ENCODE measurements at regions not wholly inside any gene's neighbourhood (a gene's known extent, or its start where the extent isn't known, plus 50 kb on each side); places are given as distances from the start of the nearest gene placed in this dataset.

DNA sequence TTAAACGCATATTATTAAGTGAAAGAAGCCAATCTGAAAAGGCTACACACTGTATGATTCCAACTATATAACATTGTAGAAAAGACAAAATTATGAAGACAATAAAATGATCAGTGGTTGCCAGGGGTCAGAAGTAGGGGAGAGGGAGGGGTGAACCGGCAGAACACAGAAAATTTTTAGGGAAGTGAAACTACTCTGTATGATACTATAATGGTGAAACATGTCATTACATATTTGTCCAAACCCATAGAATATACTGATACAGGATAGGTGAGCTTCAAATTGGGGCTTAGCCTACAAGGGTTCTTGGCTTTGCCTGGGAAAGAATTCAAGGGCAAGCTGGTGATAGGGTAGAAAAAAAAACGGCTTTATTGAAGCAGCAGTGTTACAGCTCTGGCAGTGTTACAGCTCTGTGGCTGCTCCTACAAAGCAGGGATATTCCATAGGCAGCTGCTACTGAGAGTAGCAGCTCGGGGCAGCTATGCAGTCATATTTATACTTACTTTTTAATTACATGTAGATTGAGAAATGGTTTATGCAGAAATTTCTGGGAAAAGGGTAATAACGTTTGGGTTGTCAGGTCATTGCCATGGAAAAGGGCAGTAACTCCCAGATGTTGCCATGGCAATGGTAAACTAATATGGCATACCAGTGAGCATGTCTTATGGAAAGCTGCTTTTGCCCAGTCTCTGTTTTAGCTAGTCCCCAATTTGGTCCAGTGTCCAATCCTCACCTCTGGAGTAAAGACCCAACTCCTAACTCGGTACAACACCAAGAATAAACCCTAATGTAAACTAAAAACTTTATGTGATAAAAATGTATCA lies 125.1 kb upstream of the SLC25A36 start:
- DNase-seq (ENCODE audit: extremely low read depth, low read depth): no peak

GRCh38 chr3:140821493-140821892 lies 120.1 kb upstream of the SLC25A36 start:
- DNase-seq (ENCODE audit: extremely low read depth, low read depth): no peak

DNA sequence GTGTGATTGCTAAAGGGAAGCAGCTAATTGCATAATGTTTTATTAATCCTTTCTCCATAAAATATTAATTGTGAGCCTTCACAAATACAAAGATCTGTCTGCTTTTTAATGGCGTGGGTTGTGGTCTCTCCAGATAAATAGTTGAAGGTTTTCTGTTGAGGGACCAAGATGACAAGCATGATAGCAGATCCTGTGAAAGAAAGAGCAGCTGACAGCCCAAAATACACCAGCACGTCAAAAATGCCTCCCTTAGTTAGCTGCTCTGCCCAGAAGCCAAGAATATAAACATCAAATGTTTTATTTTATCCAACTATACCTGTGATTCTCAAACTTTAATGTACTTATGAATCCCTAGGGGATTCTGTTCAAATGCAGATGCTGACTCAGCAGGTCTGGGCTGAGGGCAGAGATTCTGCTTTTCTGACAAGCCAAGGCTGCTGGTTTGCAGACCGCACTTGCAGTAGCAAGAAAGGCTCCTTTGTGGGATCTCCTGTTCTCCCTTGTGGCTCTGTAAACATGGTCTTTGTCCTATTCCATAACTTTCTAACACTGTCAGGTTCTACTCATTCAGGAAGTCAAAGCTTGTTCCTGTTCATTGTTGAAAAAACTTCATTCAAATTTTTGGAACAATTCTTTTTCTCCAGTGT lies 119.1 kb upstream of the SLC25A36 start:
- no peak for DNase-seq (ENCODE audit: extremely low read depth, low read depth)

DNA sequence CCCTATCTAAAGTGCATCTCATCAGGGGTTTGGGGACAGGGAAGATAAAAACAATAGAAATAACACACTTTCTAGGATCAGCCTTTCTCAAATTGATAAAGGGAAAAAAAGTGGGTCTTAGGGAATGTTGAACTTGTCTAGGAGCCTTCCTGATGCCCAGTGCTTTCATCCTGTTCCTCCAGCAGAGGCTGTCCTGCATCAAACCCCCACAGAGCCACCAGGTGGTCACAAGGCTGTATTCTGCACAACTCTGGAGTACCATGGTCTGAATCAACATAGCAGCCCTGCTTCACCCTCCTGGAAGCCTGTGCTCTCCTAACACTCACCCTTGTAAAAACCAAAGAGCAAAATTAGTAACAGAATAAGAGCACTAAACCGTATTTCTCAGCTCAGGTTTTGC lies 118.5 kb upstream of the SLC25A36 start:
- DNase-seq (ENCODE audit: extremely low read depth, low read depth): no peak

DNA sequence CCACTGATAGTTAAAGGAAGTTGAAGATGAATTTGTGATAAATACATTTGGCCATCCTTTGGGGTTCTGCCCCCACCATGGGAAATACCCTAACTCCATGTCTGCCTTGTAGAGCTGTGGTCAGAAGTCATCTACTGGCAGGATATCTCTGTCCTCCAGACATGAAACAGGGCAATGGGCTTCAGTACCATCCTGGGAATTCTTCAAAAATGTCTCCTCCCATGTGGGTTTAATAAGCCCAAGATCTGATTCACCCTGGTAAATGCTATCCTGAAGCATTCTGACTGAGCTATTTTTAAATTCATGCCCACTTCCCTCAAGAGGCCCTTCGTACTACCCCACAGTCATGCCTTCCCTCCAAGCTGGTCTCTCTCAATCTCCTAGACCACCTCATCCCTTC lies 113.7 kb upstream of the SLC25A36 start:
- no peak for DNase-seq (ENCODE audit: extremely low read depth, low read depth)

GRCh38 chr3:140828585-140828984 lies 113.1 kb upstream of the SLC25A36 start:
- no peak for DNase-seq (ENCODE audit: extremely low read depth, low read depth)

GRCh38 chr3:140829796-140830195 lies 111.8 kb upstream of the SLC25A36 start:
- DNase-seq (ENCODE audit: extremely low read depth, low read depth): no peak

- DNase-seq (ENCODE audit: extremely low read depth, low read depth): no peak
These were observed 111.2 kb upstream of the SLC25A36 start for GRCh38 chr3:140830391-140830790.

DNA sequence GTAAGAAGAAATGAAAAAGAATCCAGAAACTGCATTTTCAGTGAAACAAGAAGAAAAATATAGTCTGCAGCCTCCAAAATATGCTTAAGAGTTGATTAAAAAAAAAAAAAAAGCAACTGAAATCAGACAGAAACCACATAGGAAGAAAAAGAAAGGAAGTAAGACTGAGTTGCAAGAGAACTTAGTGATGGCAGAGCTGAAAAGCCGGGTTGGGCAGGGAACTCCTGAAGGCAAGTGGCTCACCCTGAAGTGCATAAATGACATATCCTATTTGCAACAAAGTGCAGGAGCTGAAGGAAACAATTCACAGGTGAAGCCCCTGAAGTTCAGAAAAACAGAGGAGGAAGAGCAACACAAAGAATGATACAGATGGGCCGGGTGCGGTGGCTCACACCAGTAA lies 108.8 kb upstream of the SLC25A36 start:
- no peak for DNase-seq (ENCODE audit: extremely low read depth, low read depth)

DNA sequence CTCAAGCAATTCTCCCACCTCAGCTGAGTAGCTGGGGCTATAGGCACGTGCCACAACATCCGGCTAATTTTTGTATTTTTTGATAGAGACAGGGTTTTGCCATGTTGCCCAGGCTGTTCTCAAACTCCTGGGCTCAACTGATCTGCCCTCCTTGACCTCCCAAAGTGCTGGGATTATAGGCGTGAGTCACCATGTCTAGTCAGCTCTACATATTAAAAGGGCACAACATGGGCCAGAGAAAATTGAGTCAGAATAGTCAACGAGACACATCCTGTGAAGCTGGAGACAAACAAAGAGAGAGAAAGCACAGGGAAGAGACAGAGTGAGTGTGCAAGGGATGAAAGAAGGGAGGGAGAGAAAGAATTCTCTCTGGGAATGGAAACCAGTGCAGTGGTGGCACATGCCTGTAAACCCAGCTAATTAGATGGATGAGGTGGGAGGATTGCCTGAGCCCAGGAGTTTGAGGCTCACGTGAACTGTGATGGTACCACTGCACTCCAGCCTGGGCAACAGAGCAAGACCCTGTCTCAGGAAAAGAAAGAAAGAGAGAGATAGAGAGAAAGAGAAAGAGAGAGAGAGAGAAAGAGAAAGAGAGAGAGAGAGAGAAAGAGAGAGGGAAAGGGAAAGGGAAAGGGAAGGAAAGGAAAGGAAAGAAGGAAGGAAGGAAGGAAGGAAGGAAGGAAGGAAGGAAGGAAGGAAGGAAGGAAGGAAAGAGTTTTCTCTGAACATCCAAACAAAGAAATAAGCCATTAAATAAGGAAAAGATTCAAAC lies 107.2 kb upstream of the SLC25A36 start:
- no peak for DNase-seq (ENCODE audit: extremely low read depth, low read depth)

DNA sequence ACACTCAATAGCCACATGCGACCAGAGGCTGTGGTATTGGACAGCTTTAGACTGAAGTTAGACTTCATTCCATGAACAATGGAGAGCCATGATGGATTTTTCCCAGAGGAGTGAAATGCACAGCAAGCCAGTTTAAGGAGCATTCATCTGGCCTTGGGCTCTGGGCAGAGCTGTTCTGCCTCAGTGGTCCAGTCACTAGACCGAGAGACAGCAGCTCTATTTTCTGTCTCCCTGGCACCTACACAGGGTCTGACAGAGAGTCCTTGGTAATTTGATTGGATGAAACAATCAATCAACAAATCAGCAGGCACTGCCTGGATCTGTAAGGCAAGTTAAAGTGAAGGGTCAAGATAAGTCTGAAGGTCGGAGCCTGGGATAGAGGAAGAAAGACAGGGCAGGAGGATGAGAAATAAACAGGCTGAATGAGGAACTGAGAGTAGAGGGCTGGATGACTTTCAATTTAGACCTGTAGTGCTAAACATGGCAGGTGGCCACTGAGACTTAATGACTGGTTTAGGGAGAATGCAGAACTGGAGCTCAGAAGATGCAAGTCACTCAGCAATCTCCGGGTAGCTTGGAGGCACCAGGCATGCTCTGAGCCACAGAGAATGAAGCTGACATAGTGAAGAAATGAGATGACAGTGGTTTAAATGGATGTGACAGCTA lies 98.5 kb upstream of the SLC25A36 start:
- DNase-seq (ENCODE audit: extremely low read depth, low read depth): no peak

GRCh38 chr3:140843656-140844055 lies 98.0 kb upstream of the SLC25A36 start:
- DNase-seq (ENCODE audit: extremely low read depth, low read depth): no peak

GRCh38 chr3:140844072-140844471 lies 97.6 kb upstream of the SLC25A36 start:
- DNase-seq (ENCODE audit: extremely low read depth, low read depth): no peak

DNA sequence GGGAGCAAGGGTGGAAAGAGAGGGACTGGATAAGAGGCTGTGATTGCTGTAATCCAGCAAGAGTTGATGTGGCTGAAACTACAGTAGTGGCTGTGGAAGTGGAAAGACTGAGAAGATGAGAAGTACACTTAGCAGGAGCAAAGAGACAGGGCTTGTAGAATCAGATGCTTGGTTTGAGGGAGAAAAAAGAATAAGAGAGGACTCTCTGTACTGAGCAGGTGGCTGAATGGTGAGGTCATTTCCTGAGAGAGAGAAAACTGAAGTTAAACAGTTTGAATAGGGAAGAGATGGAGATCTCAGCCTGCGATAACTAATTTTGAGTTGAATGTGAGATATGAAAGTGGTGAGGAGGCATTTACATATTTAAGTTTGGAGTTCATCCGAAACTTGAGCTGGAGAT lies 95.8 kb upstream of the SLC25A36 start:
- no peak for DNase-seq (ENCODE audit: extremely low read depth, low read depth)

DNA sequence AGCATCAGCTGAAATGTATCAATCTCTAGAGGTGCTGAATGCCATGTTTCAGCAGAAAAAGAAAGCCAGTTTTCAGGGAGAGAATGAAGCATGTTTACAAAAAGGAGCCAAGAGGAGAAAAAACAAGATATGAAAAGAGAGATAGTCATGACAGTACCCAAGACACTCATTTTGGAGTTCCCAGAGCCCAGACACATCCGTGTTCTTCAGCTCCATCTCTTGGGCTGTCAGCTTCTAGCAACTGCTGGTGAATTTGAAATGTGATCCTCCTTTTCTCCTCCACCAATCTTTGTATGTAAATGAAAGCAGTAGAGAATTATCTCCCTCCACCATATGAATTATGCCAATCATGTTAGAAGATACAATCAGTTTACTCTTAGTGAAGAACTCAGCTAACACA lies 93.0 kb upstream of the SLC25A36 start:
- DNase-seq (ENCODE audit: extremely low read depth, low read depth): no peak

GRCh38 chr3:140850210-140850955 lies 91.3 kb upstream of the SLC25A36 start:
- no peak for DNase-seq (ENCODE audit: extremely low read depth, low read depth)

GRCh38 chr3:140854961-140855360 lies 86.7 kb upstream of the SLC25A36 start:
- no peak for DNase-seq (ENCODE audit: extremely low read depth, low read depth)

DNA sequence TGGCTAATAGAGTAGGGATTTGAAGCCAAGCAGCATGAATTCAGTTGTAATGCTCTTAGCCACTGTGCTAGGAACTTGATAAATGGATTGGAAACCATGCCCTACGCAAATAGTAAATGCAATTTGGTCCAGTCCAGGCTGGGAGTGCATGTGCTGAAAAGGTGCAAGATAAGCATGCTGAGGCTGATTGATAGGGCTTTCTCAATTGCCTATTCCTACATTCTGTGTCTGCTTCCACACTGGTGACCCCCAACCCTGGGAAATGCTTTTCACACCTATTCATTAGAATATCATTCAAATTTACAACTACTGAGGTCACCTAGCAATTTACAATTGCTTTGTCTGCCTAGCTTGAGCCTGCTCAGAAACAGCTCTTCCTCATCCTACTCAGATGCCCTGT lies 84.7 kb upstream of the SLC25A36 start:
- no peak for DNase-seq (ENCODE audit: extremely low read depth, low read depth)

DNA sequence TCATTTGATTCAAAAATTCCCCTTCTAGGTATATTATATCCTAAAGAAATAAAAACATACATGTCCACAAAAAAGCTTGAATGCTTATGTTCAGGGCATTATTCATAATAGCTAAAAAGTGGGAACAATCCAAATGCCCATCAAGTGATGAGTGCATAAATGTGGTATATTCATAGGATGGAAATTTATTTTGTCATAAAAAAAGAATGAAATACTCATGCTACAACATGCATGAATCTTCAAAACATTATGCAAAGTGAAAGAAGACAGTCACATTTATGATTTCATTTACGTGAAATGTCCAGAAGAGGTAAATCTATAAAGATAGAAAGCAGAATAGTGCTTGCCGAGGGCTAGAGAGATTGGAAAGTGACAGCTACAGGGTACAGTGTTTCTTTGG lies 83.6 kb upstream of the SLC25A36 start:
- DNase-seq (ENCODE audit: extremely low read depth, low read depth): no peak

DNA sequence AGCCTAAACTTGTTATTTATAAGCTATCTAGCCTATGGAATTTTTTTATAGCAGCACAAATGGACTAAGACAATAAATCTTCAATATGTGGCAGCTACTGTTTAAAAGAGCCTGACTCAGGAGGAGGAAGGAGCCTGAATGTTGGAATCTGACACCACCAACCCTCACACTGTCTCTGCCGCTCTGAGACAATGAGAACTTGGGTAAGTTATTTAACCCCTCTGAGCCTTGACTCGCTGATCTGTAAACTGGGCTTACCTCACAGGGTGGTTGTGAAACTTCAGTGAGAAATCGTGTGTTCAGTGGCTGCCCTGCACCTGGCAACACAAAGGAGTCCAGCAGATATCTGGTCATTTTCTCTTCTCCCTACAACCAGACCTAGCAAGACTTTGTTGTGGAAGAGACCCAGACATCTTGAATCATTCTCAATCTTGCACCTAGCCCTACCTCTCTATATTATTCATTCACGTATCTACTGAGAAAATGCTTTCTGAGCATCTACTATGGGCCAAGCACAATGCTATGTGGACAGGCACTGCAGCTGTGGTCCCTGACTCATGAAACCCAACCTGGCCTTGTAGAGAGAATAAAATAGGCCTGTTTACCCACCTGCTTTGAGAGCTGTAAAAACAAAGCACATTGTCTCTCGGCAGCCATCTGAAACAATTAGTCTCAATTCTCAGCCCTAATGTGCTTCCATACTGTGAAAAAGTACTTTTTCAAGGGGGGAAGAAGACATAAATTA lies 81.9 kb upstream of the SLC25A36 start:
- no peak for DNase-seq (ENCODE audit: extremely low read depth, low read depth)

Data from NCI-H460 (cell line).